ENCODE measurements at regions not wholly inside any gene's neighbourhood (a gene's known extent, or its start where the extent isn't known, plus 50 kb on each side); places are given as distances from the start of the nearest gene placed in this dataset.

DNA sequence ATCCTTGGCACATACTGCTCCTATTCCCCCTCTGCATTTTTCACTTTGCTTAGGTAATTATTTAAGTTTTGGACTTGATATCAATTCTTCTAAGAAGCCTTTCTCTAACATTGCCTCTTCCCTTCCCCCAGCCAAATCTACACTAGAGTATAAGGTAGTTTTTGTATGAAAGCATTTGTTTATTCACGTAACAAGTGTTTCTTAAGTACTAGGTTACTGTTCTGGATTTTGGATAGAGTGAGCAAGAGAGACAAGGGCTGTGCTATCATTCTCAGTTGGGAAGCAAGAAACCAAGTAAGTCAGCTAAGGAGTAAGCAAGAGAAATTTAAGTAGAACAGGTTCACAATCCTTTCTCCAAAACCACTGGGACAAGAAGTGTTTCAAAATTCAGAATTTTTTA is 55.9 kb upstream of the HHIP start:
- intact Hi-C loops (cut with micrococcal nuclease; ENCODE audit: unreplicated experiment), result no loop called here
- ChIA-PET CTCF (no interaction called here), POLR2A (ENCODE audit: unreplicated experiment) (no interaction called here)
- no peak for DNase-seq
- no peaks in the 10 kb centered on the region for H3K27me3 ChIP-seq (ENCODE audit: insufficient read depth, low read depth)
- H4K20me1 ChIP-seq (ENCODE audit: insufficient read depth), result no peaks in the 10 kb centered on the region
- no peaks in the 10 kb centered on the region for H3K4me1 ChIP-seq (replicated peaks; ENCODE audit: insufficient read depth)
- TF ChIP-seq, protein P1, sequence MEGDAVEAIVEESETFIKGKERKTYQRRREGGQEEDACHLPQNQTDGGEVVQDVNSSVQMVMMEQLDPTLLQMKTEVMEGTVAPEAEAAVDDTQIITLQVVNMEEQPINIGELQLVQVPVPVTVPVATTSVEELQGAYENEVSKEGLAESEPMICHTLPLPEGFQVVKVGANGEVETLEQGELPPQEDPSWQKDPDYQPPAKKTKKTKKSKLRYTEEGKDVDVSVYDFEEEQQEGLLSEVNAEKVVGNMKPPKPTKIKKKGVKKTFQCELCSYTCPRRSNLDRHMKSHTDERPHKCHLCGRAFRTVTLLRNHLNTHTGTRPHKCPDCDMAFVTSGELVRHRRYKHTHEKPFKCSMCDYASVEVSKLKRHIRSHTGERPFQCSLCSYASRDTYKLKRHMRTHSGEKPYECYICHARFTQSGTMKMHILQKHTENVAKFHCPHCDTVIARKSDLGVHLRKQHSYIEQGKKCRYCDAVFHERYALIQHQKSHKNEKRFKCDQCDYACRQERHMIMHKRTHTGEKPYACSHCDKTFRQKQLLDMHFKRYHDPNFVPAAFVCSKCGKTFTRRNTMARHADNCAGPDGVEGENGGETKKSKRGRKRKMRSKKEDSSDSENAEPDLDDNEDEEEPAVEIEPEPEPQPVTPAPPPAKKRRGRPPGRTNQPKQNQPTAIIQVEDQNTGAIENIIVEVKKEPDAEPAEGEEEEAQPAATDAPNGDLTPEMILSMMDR (conservative IDR thresholded peaks at IDR 0.05), result no peak
- H3K79me2 ChIP-seq (ENCODE audit: low read depth), result no peaks in the 10 kb centered on the region
- no TSS peak for BruUV-seq (replicated peaks)
- no peak overlapping the region for H3K27ac ChIP-seq
- H3F3A ChIP-seq (ENCODE audit: insufficient read depth, low read depth), result no peaks in the 10 kb centered on the region
- H3K4me2 ChIP-seq, result no peak overlapping the region
- no peak overlapping the region for H2AFZ ChIP-seq
- no peaks in the 10 kb centered on the region for H3K9me2 ChIP-seq (ENCODE audit: insufficient read depth)
- H3K9me3 ChIP-seq (ENCODE audit: insufficient read depth, low read depth), result no peaks in the 10 kb centered on the region
- H3K4me3 ChIP-seq, result no peak overlapping the region
- no peaks in the 10 kb centered on the region for H3K36me3 ChIP-seq (ENCODE audit: low read depth)

DNA sequence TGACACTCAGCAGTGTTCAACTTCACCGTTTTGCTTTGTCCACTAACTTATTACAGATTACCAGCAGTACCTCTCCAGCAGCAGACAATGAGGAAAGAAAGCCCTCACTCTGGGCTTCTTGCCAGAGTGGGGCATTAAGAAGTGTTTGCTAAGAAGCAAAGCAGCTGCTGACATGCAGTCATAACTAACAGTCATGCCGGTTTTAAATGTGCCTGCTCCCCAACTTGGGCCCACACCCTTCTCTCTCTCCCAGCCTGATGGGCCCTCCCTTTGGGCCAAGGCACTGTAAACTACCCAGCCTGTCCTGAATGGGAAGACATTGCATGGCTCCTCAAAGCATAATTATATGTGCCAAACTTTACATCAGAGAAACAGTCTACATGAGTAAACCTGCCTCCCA is 54.6 kb upstream of the HHIP start:
- H3K79me2 ChIP-seq (ENCODE audit: low read depth), result no peaks in the 10 kb centered on the region
- TF ChIP-seq, protein P1 (conservative IDR thresholded peaks at IDR 0.05), result no peak
- TF ChIP-seq EZH2 (IDR thresholded peaks at IDR 0.05; ENCODE audit: low read depth), result no peak
- peak in 1 of 2 experiments; percentile 48 for DNase-seq
- ChIA-PET POLR2A (ENCODE audit: unreplicated experiment) (no interaction called here), CTCF (no interaction called here)
- H3K4me1 ChIP-seq (replicated peaks; ENCODE audit: insufficient read depth), result no peaks in the 10 kb centered on the region
- H4K20me1 ChIP-seq (ENCODE audit: insufficient read depth), result no peaks in the 10 kb centered on the region
- BruUV-seq (replicated peaks), result no TSS peak
- H3K36me3 ChIP-seq (ENCODE audit: low read depth), result no peaks in the 10 kb centered on the region
- no peaks in the 10 kb centered on the region for H3F3A ChIP-seq (ENCODE audit: insufficient read depth, low read depth)
- no peak overlapping the region for H3K4me2 ChIP-seq
- H3K27ac ChIP-seq, result no peak overlapping the region
- H3K9me2 ChIP-seq (ENCODE audit: insufficient read depth), result no peaks in the 10 kb centered on the region
- H2AFZ ChIP-seq, result no peak overlapping the region
- H3K4me3 ChIP-seq, result no peak overlapping the region
- intact Hi-C loops (cut with micrococcal nuclease; ENCODE audit: unreplicated experiment), result no loop called here
- no peaks in the 10 kb centered on the region for H3K9me3 ChIP-seq (ENCODE audit: insufficient read depth, low read depth)
- no peaks in the 10 kb centered on the region for H3K27me3 ChIP-seq (ENCODE audit: insufficient read depth, low read depth)

DNA sequence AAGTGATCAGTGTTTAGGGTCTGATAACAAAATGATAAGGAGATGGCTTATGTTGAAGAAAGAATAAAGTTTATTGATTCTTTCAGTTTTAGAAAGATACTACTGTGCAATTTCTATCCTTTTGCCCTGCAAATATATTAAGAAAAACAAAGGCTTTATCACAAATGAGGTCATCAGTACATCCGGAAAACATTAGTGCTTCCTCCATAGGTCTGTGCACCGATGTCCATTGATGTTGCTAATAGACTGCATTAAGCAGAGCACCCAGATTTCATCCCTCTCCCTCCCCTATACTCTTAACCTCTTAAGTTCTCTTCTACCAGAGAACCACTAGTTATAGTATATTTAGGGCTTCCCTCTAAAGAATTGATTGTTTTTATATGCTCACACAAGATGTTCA is 53.7 kb upstream of the HHIP start:
- H3K9me2 ChIP-seq (ENCODE audit: insufficient read depth), result no peaks in the 10 kb centered on the region
- ChIA-PET POLR2A (ENCODE audit: unreplicated experiment) (no interaction called here), CTCF (no interaction called here)
- no peaks in the 10 kb centered on the region for H3K36me3 ChIP-seq (ENCODE audit: low read depth)
- H3K79me2 ChIP-seq (ENCODE audit: low read depth), result no peaks in the 10 kb centered on the region
- H3K4me2 ChIP-seq, result no peak overlapping the region
- no peaks in the 10 kb centered on the region for H3K4me1 ChIP-seq (replicated peaks; ENCODE audit: insufficient read depth)
- TF ChIP-seq, protein P1 (conservative IDR thresholded peaks at IDR 0.05), result no peak
- no peak for TF ChIP-seq EZH2 (IDR thresholded peaks at IDR 0.05; ENCODE audit: low read depth)
- no peak overlapping the region for H3K27ac ChIP-seq
- no peak overlapping the region for H2AFZ ChIP-seq
- H3K27me3 ChIP-seq (ENCODE audit: insufficient read depth, low read depth), result no peaks in the 10 kb centered on the region
- no peak for DNase-seq
- H3K9me3 ChIP-seq (ENCODE audit: insufficient read depth, low read depth), result no peaks in the 10 kb centered on the region
- no peak overlapping the region for H3K4me3 ChIP-seq
- H4K20me1 ChIP-seq (ENCODE audit: insufficient read depth), result no peaks in the 10 kb centered on the region
- H3F3A ChIP-seq (ENCODE audit: insufficient read depth, low read depth), result no peaks in the 10 kb centered on the region
- BruUV-seq (replicated peaks), result no TSS peak
- intact Hi-C loops (cut with micrococcal nuclease; ENCODE audit: unreplicated experiment), result no loop called here
